OCI-LY3 (cell line): ENCODE measurements at regions not wholly inside any gene's neighbourhood (a gene's known extent, or its start where the extent isn't known, plus 50 kb on each side); places are given as distances from the start of the nearest gene placed in this dataset.

ENCODE experiments used
- CTCF ChIP-seq: fragments of 200-600, 300-600 bp; sonication (generic); IDR thresholded peaks from 2 replicates; pipeline ENCODE4 v1.5.1; 2014; ENCODE audit warnings: antibody characterized with exemption, low read length, low read depth
- EZH2phosphoT487 ChIP-seq: fragments of 200-600 bp; shearing (Covaris generic); IDR thresholded peaks from 2 replicates; pipeline ENCODE4 v1.6.1; 2018; ENCODE audit warnings: antibody characterized with exemption, mixed run types, low read depth

DNA sequence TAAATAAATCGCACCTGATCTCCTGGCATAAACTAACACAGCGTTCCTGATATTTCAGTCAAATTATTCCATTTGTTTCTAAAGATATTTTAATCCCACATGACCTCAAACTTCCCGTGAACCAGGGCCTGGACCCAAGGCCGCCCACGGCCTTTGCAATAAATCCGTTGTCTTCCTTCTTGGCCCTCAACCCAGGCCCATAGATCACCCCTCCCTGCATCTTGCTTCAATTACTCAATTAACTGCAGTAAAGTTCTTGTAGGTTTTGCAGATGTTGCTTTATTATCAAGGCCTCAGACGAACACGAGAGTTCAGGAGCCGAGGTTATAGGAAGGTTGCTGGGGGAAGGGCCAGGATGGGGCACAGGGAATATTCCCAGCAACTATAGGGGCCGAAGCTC, 249.4 kb downstream of the RAB11FIP2 start:
- TF ChIP-seq CTCF (no peak), EZH2phosphoT487 (no peak)
